ENCODE measurements at regions not wholly inside any gene's neighbourhood (a gene's known extent, or its start where the extent isn't known, plus 50 kb on each side); places are given as distances from the start of the nearest gene placed in this dataset.
"Not testable (repeated sequence)": the region's sequence is repeated elsewhere in the genome, so short reads cannot be mapped to it uniquely, and the experiment has no call there.

GRCh38 chr17:77793146-77793970, 165.1 kb upstream of the TNRC6C start:
- no peak for DNase-seq

- DNase-seq = no peak
Observed at GRCh38 chr17:77793971-77794235, 164.6 kb upstream of the TNRC6C start.

- DNase-seq = no peak
Observed at GRCh38 chr17:77794846-77795245, 163.7 kb upstream of the TNRC6C start.

GRCh38 chr17:77795685-77796084, 162.8 kb upstream of the TNRC6C start:
- no peak for DNase-seq

GRCh38 chr17:77796176-77796860, 162.2 kb upstream of the TNRC6C start:
- no peak for DNase-seq

GRCh38 chr17:77798031-77798430, 160.5 kb upstream of the TNRC6C start:
- DNase-seq = no peak

- no peak for DNase-seq
Observed at GRCh38 chr17:77798481-77798880, 160.0 kb upstream of the TNRC6C start.

GRCh38 chr17:77800816-77801215, 157.7 kb upstream of the TNRC6C start:
- DNase-seq = no peak

GRCh38 chr17:77801545-77802332, 156.8 kb upstream of the TNRC6C start:
- DNase-seq = no peak

- DNase-seq = no peak
Observed at GRCh38 chr17:77802333-77802615, 156.2 kb upstream of the TNRC6C start.

- DNase-seq = no peak
Observed at GRCh38 chr17:77802811-77803220, 155.7 kb upstream of the TNRC6C start.

GRCh38 chr17:77803726-77804125, 154.8 kb upstream of the TNRC6C start:
- no peak for DNase-seq

- no peak for DNase-seq
Observed at GRCh38 chr17:77804796-77805426, 153.6 kb upstream of the TNRC6C start.

GRCh38 chr17:77805970-77806369, 152.5 kb upstream of the TNRC6C start:
- not testable (repeated sequence) for DNase-seq

- no peak for DNase-seq
Observed at GRCh38 chr17:77807051-77807745, 151.3 kb upstream of the TNRC6C start.

GRCh38 chr17:77807746-77808441, 150.6 kb upstream of the TNRC6C start:
- no peak for DNase-seq

- DNase-seq = no peak
Observed at GRCh38 chr17:77808686-77809425, 149.6 kb upstream of the TNRC6C start.

GRCh38 chr17:77809814-77810213, 148.7 kb upstream of the TNRC6C start:
- no peak for DNase-seq

GRCh38 chr17:77810536-77810935, 148.0 kb upstream of the TNRC6C start:
- no peak for DNase-seq

GRCh38 chr17:77811521-77811920, 147.0 kb upstream of the TNRC6C start:
- no peak for DNase-seq

- DNase-seq = no peak
Observed at GRCh38 chr17:77814091-77814772, 144.3 kb upstream of the TNRC6C start.

Measured in 8988T (cell line).